HG03442 (cell line): ENCODE measurements at regions not wholly inside any gene's neighbourhood (a gene's known extent, or its start where the extent isn't known, plus 50 kb on each side); places are given as distances from the start of the nearest gene placed in this dataset.
"Not testable (repeated sequence)": the region's sequence is repeated elsewhere in the genome, so short reads cannot be mapped to it uniquely, and the experiment has no call there.

Experiments
- ATAC-seq: cut with Tn5 transposase; IDR thresholded peaks from one replicate; pipeline ENCODE4 v1.9.1; 2021; ENCODE audit warnings: mild to moderate bottlenecking, moderate library complexity; ENCODE audit not compliant: unreplicated experiment

GRCh38 chr5:169415948-169416347 lies 115.0 kb upstream of the SLIT3 start:
- ATAC-seq: no peak

- no peak for ATAC-seq
These were observed 114.4 kb upstream of the SLIT3 start for GRCh38 chr5:169415371-169415770.

- ATAC-seq: no peak
These were observed 112.5 kb upstream of the SLIT3 start for GRCh38 chr5:169413416-169413815.

GRCh38 chr5:169412831-169413230 lies 111.9 kb upstream of the SLIT3 start:
- no peak for ATAC-seq

- ATAC-seq: no peak
These were observed 111.0 kb upstream of the SLIT3 start for GRCh38 chr5:169411786-169412430.

- ATAC-seq: no peak
These were observed 110.3 kb upstream of the SLIT3 start for GRCh38 chr5:169410996-169411783.

- ATAC-seq: no peak
These were observed 107.8 kb upstream of the SLIT3 start for GRCh38 chr5:169408731-169409130.

GRCh38 chr5:169408171-169408570 lies 107.2 kb upstream of the SLIT3 start:
- no peak for ATAC-seq

GRCh38 chr5:169404223-169404622 lies 103.3 kb upstream of the SLIT3 start:
- ATAC-seq: no peak

- no peak for ATAC-seq
These were observed 97.6 kb upstream of the SLIT3 start for GRCh38 chr5:169398515-169398914.

- ATAC-seq: no peak
These were observed 94.2 kb upstream of the SLIT3 start for GRCh38 chr5:169395136-169395535.

- ATAC-seq: no peak
These were observed 93.4 kb upstream of the SLIT3 start for GRCh38 chr5:169394371-169394770.

- ATAC-seq: no peak
These were observed 93.0 kb upstream of the SLIT3 start for GRCh38 chr5:169393907-169394306.

GRCh38 chr5:169390265-169390664 lies 89.3 kb upstream of the SLIT3 start:
- no peak for ATAC-seq

- no peak for ATAC-seq
These were observed 88.4 kb upstream of the SLIT3 start for GRCh38 chr5:169389318-169389717.

GRCh38 chr5:169385636-169386035 lies 84.7 kb upstream of the SLIT3 start:
- no peak for ATAC-seq

GRCh38 chr5:169384661-169385060 lies 83.7 kb upstream of the SLIT3 start:
- ATAC-seq: no peak

- ATAC-seq: no peak
These were observed 73.8 kb upstream of the SLIT3 start for GRCh38 chr5:169374761-169375160.

GRCh38 chr5:169374111-169374510 lies 73.2 kb upstream of the SLIT3 start:
- no peak for ATAC-seq

GRCh38 chr5:169371801-169372200 lies 70.9 kb upstream of the SLIT3 start:
- not testable (repeated sequence) for ATAC-seq

GRCh38 chr5:169369130-169369529 lies 68.2 kb upstream of the SLIT3 start:
- ATAC-seq: no peak

GRCh38 chr5:169367861-169368260 lies 66.9 kb upstream of the SLIT3 start:
- ATAC-seq: no peak

- no peak for ATAC-seq
These were observed 56.4 kb upstream of the SLIT3 start for GRCh38 chr5:169357291-169357690.
